HepG2 (cell line): ENCODE measurements at regions not wholly inside any gene's neighbourhood (a gene's known extent, or its start where the extent isn't known, plus 50 kb on each side); places are given as distances from the start of the nearest gene placed in this dataset.

Experiments used
- ATAC-seq: fragments of 200-7000 bp; cut with Tn5 transposase; 3 replicates; pipeline ENCODE4 v1.9.1; 2020; ENCODE audit warnings: mild to moderate bottlenecking, moderate library complexity
- BruUV-seq: library from RNA; stranded (reverse); fragments of 400-500 nt; replicated peaks from 2 replicates; lab custom pipeline; 2021; lab: Mats Ljungman, UMichigan
- CTCF ChIA-PET: fragments of 300-600 bp; formaldehyde crosslinking; extraction: SDS; loops from one replicate; lab custom pipeline; 2021; ENCODE audit warnings: low total read pairs, inconsistent platforms, low intra/inter-chr PET ratio; lab: Yijun Ruan, JAX
- POLR2A ChIA-PET: fragments of 350-600 bp; sonication (Branson Sonifier 250); formaldehyde crosslinking; loops from one replicate; lab custom pipeline; 2020; ENCODE audit warnings: antibody characterized with exemption, inconsistent platforms; lab: Yijun Ruan, JAX
- DNase-seq: peaks from one replicate; pipeline ENCODE4 v3.0.0-alpha.2; 2015; ENCODE audit warnings: low spot score
- FAIRE-seq: peaks from 3 replicates; lab custom pipeline; 2011; peaks lifted over from hg19 to GRCh38; lab: Jason Lieb, UNC
- H2AFZ ChIP-seq: one replicate; pipeline ENCODE4 v1.6.1; 2011; ENCODE audit warnings: low read length, inconsistent platforms
- H3K27ac ChIP-seq: fragments of 300-600 bp; 3 replicates; pipeline ENCODE4 v1.8.0; 2011; ENCODE audit warnings: mixed run types, mild to moderate bottlenecking, mixed read lengths, low read length, inconsistent platforms; ENCODE audit not compliant: insufficient read depth; ENCODE audit errors: extremely low read length
- H3K27me3 ChIP-seq, 2 experiments: fragments of 200-600 bp in 1 of 2; 2 replicates in 1 of 2; 3 replicates in 1 of 2; pipeline versions ENCODE4 v1.6.0 to v1.8.0; 2011; ENCODE audit warnings: low read length in 2 of 2, mild to moderate bottlenecking in 2 of 2, moderate library complexity in 2 of 2, inconsistent platforms in 1 of 2; ENCODE audit not compliant: insufficient read depth in 2 of 2, control insufficient read depth in 1 of 2
- H3K36me3 ChIP-seq, 2 experiments: fragments of 200-600 bp in 1 of 2; replicated peaks in 1 of 2; 2 replicates in 1 of 2; 3 replicates in 1 of 2; pipeline versions ENCODE4 v1.5.1 to v1.8.0; 2011; ENCODE audit warnings: low read length in 2 of 2, inconsistent platforms in 1 of 2; ENCODE audit not compliant: insufficient read depth in 2 of 2, control insufficient read depth in 1 of 2
- H3K4me1 ChIP-seq: 2 replicates; pipeline ENCODE4 v1.5.1; 2012; ENCODE audit warnings: low read length, inconsistent platforms; ENCODE audit not compliant: insufficient read depth
- H3K4me2 ChIP-seq: 2 replicates; pipeline ENCODE4 v1.6.0; 2011; ENCODE audit warnings: low read depth, low read length, inconsistent platforms
- H3K4me3 ChIP-seq, 3 experiments: fragments of 200-600 bp in 1 of 3; sonication (generic), shearing (Covaris generic) in 1 of 3; replicated peaks in 1 of 3; 2 replicates each; pipeline ENCODE4 v1.5.1; 2011 to 2016; ENCODE audit warnings: low read length in 3 of 3, inconsistent platforms in 2 of 3, low read depth in 2 of 3, mild to moderate bottlenecking in 2 of 3, control low read depth in 1 of 3, mixed read lengths in 1 of 3; ENCODE audit not compliant: insufficient read depth in 1 of 3
- H3K79me2 ChIP-seq: one replicate; pipeline ENCODE4 v1.6.1; 2011; ENCODE audit warnings: low read length, inconsistent platforms; ENCODE audit not compliant: insufficient read depth
- H3K9ac ChIP-seq: 2 replicates; pipeline ENCODE4 v1.6.0; 2011; ENCODE audit warnings: mild to moderate bottlenecking, low read depth, low read length, inconsistent platforms; ENCODE audit not compliant: insufficient read depth
- H3K9me3 ChIP-seq: 2 replicates; pipeline ENCODE4 v1.5.1; 2012; ENCODE audit warnings: mild to moderate bottlenecking, low read length
- H4K20me1 ChIP-seq: 2 replicates; pipeline ENCODE4 v1.6.0; 2011; ENCODE audit warnings: inconsistent platforms, mild to moderate bottlenecking, low read length, moderate library complexity; ENCODE audit not compliant: insufficient read depth
- FOSL2 ChIP-seq: sonication (generic); formaldehyde crosslinking; IDR thresholded peaks from 2 replicates; pipeline ENCODE4 v1.4.0; 2020; ENCODE audit warnings: missing genetic modification reagents
- KLF12 ChIP-seq: sonication (generic); formaldehyde crosslinking; IDR thresholded peaks from 2 replicates; pipeline ENCODE4 v1.4.0; 2020; ENCODE audit warnings: missing genetic modification reagents, borderline replicate concordance
- MBNL3 ChIP-seq: fragments of 250-450 bp; sonication (Bioruptor Pico); conservative IDR thresholded peaks from 2 replicates; pipeline ENCODE4 v1.8.0; 2022; ENCODE audit warnings: mild to moderate bottlenecking, inconsistent platforms
- POLR2A ChIP-seq, 2 experiments: IDR thresholded peaks; 2 replicates each; pipeline ENCODE4 v1.6.1; 2011; ENCODE audit warnings: low read depth in 2 of 2, low read length in 2 of 2, mild to moderate bottlenecking in 1 of 2, moderate library complexity in 1 of 2; ENCODE audit not compliant: insufficient read depth in 1 of 2
- SMAD9 ChIP-seq: sonication (generic); formaldehyde crosslinking; IDR thresholded peaks from 2 replicates; pipeline ENCODE4 v1.5.1; 2020; ENCODE audit warnings: mild to moderate bottlenecking, missing genetic modification reagents
- TCF12 ChIP-seq, 2 experiments: fragments of 450-650 bp in 1 of 2; sonication (generic) in 1 of 2; formaldehyde crosslinking in 1 of 2; IDR thresholded peaks; 2 replicates each; pipeline versions ENCODE4 v1.6.1 to v1.8.0; 2017 to 2022; ENCODE audit warnings: antibody characterized with exemption in 1 of 2, mild to moderate bottlenecking in 1 of 2, missing genetic modification reagents in 1 of 2, moderate library complexity in 1 of 2
- ZIK1 ChIP-seq: sonication (generic); formaldehyde crosslinking; IDR thresholded peaks from 2 replicates; pipeline ENCODE4 v1.5.0; 2020; ENCODE audit warnings: mild to moderate bottlenecking, low read depth, missing genetic modification reagents, borderline replicate concordance
- ZNF180 ChIP-seq: sonication (generic); formaldehyde crosslinking; IDR thresholded peaks from 2 replicates; pipeline ENCODE4 v1.4.0; 2020; ENCODE audit warnings: low read depth, missing genetic modification reagents, borderline replicate concordance
- ZNF333 ChIP-seq: sonication (generic); formaldehyde crosslinking; IDR thresholded peaks from 2 replicates; pipeline ENCODE4 v1.4.0; 2020; ENCODE audit warnings: mild to moderate bottlenecking, missing genetic modification reagents, borderline replicate concordance
- ZNF567 ChIP-seq: sonication (generic); formaldehyde crosslinking; IDR thresholded peaks from 2 replicates; pipeline ENCODE4 v1.8.1; 2023; ENCODE audit warnings: mild to moderate bottlenecking, missing genetic modification reagents, borderline replicate concordance
- ZNF616 ChIP-seq: sonication (generic); formaldehyde crosslinking; IDR thresholded peaks from 2 replicates; pipeline ENCODE4 v1.5.0; 2020; ENCODE audit warnings: low read depth, mild to moderate bottlenecking, missing genetic modification reagents
- ZNF75D ChIP-seq: sonication (generic); formaldehyde crosslinking; IDR thresholded peaks from 2 replicates; pipeline ENCODE4 v1.8.1; 2023; ENCODE audit warnings: missing genetic modification reagents, mild to moderate bottlenecking, borderline replicate concordance
- ZNF891 ChIP-seq: sonication (generic); formaldehyde crosslinking; IDR thresholded peaks from 2 replicates; pipeline ENCODE4 v1.5.0; 2020; ENCODE audit warnings: mild to moderate bottlenecking, missing genetic modification reagents
- WGBS: methylation state at CpG from one replicate; pipeline ENCODE4 v1.1.6; 2017; ENCODE audit warnings: low lambda C conversion rate; 5-methylcytosine and 5-hydroxymethylcytosine counted together
- in situ Hi-C: cut with HindIII; loops from 2 replicates; pipeline ENCODE4 v1.10.0; 2017; ENCODE audit warnings: low pct_unique_long_range_greater_than_20kb; ENCODE audit not compliant: extremely low pct_ligation_motif_present
- intact Hi-C: fragments of 100-400 bp; cut with micrococcal nuclease; formaldehyde crosslinking; loops from one replicate; pipeline ENCODE4 v1.10.0; 2022; ENCODE audit not compliant: unreplicated experiment
- TF ChIP-seq, protein P1 (sequence below): sonication (generic); formaldehyde crosslinking; IDR thresholded peaks from 2 replicates; pipeline ENCODE4 v1.8.1; 2023; ENCODE audit warnings: mild to moderate bottlenecking, inconsistent platforms, moderate library complexity, missing genetic modification reagents, borderline replicate concordance
- TF ChIP-seq, protein P2 (sequence below): sonication (generic); IDR thresholded peaks from 2 replicates; pipeline ENCODE4 v1.6.1; 2016; ENCODE audit warnings: low read depth, borderline replicate concordance
- TF ChIP-seq, protein P3 (sequence below): sonication (generic); formaldehyde crosslinking; IDR thresholded peaks from 2 replicates; pipeline ENCODE4 v1.4.0; 2020; ENCODE audit warnings: mild to moderate bottlenecking, low read depth, missing genetic modification reagents

DNA sequence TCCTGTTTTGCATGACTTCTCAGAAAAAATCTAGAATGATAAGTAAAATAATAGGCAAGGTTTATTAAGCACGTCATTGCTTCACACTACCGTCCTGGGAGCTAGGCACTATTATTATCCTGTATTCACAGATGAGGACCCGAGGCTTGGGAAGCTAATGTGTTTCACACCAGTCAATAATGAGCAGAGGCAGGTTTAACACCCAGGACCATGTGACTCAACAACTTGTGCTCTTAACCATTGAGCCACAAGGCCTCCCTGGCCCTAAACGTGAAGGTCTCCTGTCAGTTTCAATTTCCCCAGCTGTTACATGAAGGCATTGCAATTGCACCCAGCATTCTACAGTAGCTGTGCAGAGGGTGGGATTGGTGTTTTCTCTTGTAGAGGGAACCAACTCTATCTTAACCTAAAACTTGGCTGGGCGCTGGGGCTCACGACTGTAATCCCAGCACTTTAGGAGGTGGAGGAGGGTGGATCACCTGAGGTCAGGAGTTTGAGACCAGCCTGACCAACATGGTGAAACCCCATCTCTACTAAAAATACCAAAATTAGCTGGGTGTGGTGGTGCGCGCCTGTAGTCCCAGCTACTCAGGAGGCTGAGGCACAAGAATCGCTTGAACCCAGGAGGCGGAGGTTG, 191.2 kb downstream of the BCAS1 start (continued):
- TF ChIP-seq POLR2A (IDR thresholded peaks at IDR 0.05; ENCODE audit: insufficient read depth in 1 of 2, low read depth in 2 of 2, low read length in 2 of 2): no peak

DNA sequence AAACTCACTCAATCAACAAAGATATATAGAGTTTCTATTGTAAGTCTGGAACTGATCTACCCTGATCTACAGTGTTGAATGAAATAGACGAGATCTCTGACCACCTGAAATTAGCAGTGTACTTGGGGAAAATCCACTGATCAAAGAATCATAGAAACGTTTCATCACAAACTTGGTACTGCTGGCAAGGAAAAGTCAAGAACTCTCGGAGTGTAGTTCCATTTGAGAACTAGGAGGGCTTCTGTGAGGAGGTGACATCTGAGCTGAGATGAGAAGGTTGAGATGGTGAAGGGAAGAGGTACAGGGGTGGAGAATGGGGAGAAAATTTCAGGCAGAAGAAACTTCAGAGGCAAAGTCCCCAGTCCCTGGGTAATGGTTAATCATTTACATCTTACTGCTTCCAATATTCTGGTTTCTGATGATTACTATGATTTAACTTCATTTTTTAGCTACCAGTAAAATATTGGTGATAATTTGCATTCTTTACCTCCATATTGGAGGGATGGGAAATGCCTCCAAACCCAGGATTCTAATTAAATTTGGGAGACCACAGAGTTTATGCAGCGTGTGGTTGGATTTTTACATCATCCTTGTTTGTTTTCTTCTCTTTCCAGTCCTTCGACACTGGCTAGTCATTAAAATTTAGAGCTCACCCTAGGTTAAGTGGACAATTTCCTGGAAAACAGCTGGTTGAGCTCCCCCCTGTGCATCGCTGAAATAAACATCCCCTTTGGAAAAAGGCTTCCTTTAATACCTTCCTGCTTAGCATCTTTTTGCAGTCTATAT, 191.9 kb downstream of the BCAS1 start:
- Histone ChIP-seq H4K20me1 (no peaks in the 10 kb centered on the region), H3K27ac (no peak overlapping the region), H2AFZ (peak overlapping the region; percentile 6), H3K4me1 (peaks cover 54% of the 10 kb centered on the region), H3K9ac (no peak overlapping the region), H3K9me3 (no peaks in the 10 kb centered on the region), H3K4me2 (peak overlapping the region; percentile 65), H3K36me3 (no peaks in the 10 kb centered on the region), H3K27me3 (no peaks in the 10 kb centered on the region), H3K4me3 (peak overlapping the region in 2 of 3 experiments; percentile 5 to 15; a peak in 2 of 6 replicates), H3K79me2 (no peaks in the 10 kb centered on the region)
- intact Hi-C loops (no loop called here), in situ Hi-C loops (no loop called here)
- peak; percentile 53 for ATAC-seq
- no peak for DNase-seq
- 5% methylated on average over 6 of the region's 6 CpGs for WGBS
- FAIRE-seq: peak; percentile 56
- no TSS peak for BruUV-seq
- ChIA-PET CTCF (no interaction called here), POLR2A (interaction anchor here (1.0 to 3.4 kb wide), 4 partner anchors 12 to 115 kb away, joined by 3 to 15 read pairs (median 4); no protein-coding TSS in a partner anchor)
- TF ChIP-seq, protein P1, sequence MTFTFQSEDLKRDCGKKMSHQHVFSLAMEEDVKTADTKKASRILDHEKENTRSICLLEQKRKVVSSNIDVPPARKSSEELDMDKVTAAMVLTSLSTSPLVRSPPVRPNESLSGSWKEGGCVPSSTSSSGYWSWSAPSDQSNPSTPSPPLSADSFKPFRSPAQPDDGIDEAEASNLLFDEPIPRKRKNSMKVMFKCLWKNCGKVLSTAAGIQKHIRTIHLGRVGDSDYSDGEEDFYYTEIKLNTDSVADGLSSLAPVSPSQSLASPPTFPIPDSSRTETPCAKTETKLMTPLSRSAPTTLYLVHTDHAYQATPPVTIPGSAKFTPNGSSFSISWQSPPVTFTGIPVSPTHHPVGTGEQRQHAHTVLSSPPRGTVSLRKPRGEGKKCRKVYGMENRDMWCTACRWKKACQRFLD (CRISPR knock-in tag): no peak
- TF ChIP-seq ZNF616 (CRISPR knock-in tag) (no peak), ZNF891 (CRISPR knock-in tag) (no peak), ZNF180 (CRISPR knock-in tag) (no peak), TCF12 (IDR thresholded peaks at IDR 0.05) (no peak), TCF12 (CRISPR knock-in tag; IDR thresholded peaks at IDR 0.05) (no peak), KLF12 (no peak), ZIK1 (CRISPR knock-in tag) (no peak), FOSL2 (CRISPR knock-in tag) (no peak), SMAD9 (CRISPR knock-in tag) (no peak), MBNL3 (no peak), ZNF567 (no peak; the same call in 1 of the 2 replicates), ZNF75D (CRISPR knock-in tag) (no peak), ZNF333 (CRISPR knock-in tag) (no peak)
- TF ChIP-seq, protein P2, sequence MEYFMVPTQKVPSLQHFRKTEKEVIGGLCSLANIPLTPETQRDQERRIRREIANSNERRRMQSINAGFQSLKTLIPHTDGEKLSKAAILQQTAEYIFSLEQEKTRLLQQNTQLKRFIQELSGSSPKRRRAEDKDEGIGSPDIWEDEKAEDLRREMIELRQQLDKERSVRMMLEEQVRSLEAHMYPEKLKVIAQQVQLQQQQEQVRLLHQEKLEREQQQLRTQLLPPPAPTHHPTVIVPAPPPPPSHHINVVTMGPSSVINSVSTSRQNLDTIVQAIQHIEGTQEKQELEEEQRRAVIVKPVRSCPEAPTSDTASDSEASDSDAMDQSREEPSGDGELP: peak; percentile 82
- TF ChIP-seq, protein P3, sequence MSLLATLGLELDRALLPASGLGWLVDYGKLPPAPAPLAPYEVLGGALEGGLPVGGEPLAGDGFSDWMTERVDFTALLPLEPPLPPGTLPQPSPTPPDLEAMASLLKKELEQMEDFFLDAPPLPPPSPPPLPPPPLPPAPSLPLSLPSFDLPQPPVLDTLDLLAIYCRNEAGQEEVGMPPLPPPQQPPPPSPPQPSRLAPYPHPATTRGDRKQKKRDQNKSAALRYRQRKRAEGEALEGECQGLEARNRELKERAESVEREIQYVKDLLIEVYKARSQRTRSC (CRISPR knock-in tag): no peak
